ENCODE measurements at regions not wholly inside any gene's neighbourhood (a gene's known extent, or its start where the extent isn't known, plus 50 kb on each side); places are given as distances from the start of the nearest gene placed in this dataset.
"Not testable (repeated sequence)": the region's sequence is repeated elsewhere in the genome, so short reads cannot be mapped to it uniquely, and the experiment has no call there.

DNA sequence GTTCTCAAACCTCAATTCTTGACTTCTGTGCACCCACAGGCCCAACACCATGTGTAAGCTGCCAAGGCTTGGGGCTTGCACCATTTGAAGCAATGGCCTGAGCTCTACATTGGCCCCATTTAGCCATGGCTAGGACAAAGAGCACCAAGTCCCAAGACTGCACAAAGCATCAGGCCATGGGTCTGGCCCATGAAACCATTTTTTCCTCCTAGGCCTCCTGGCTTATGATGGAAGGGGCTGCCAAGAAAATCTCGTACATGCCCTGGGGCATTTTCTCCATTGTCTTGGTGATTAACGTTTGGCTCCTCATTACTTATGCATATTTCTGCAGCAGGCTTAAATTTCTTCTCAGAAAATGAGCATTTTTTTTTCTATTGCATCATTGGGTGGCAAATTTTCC is 1128.7 kb upstream of the ADGRB3 start:
- in situ Hi-C loops (cut with HindIII; ENCODE audit: low sequenced_read_pairs): no loop called here

DNA sequence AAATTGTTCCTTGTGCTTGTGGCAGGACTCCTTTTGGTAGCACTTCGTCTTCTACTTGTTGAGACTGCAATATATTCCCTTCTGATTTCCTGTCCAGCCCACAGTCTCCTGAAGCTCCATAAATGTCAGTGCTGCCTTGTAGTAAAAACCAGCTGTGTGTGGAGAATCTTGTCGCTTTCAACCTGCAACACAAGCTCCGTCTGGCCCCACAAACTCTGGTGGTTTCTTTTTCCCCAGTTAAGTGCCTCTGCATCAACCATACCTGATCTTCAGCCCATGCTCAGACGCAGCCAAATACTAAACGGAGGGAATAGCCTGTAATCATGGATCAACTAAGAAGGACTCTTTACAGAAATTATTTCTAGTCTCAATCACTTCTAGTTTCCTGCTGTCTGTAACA is 1133.3 kb upstream of the ADGRB3 start:
- no peak for DNase-seq (ENCODE audit: low read depth, low spot score)
- TF ChIP-seq, protein P1, sequence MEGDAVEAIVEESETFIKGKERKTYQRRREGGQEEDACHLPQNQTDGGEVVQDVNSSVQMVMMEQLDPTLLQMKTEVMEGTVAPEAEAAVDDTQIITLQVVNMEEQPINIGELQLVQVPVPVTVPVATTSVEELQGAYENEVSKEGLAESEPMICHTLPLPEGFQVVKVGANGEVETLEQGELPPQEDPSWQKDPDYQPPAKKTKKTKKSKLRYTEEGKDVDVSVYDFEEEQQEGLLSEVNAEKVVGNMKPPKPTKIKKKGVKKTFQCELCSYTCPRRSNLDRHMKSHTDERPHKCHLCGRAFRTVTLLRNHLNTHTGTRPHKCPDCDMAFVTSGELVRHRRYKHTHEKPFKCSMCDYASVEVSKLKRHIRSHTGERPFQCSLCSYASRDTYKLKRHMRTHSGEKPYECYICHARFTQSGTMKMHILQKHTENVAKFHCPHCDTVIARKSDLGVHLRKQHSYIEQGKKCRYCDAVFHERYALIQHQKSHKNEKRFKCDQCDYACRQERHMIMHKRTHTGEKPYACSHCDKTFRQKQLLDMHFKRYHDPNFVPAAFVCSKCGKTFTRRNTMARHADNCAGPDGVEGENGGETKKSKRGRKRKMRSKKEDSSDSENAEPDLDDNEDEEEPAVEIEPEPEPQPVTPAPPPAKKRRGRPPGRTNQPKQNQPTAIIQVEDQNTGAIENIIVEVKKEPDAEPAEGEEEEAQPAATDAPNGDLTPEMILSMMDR (IDR thresholded peaks at IDR 0.05; ENCODE audit: low read depth, low read length): no peak
- H3K4me3 ChIP-seq (ENCODE audit: low read depth, low read length): no peak overlapping the region
- in situ Hi-C loops (cut with HindIII; ENCODE audit: low sequenced_read_pairs): no loop called here

More for the DNA sequence above, 1128.7 kb upstream of the ADGRB3 start:
- H3K4me3 ChIP-seq (ENCODE audit: low read depth, low read length): no peak overlapping the region
- DNase-seq (ENCODE audit: low read depth, low spot score): no peak
- TF ChIP-seq, protein P1 (IDR thresholded peaks at IDR 0.05; ENCODE audit: low read depth, low read length): no peak

DNA sequence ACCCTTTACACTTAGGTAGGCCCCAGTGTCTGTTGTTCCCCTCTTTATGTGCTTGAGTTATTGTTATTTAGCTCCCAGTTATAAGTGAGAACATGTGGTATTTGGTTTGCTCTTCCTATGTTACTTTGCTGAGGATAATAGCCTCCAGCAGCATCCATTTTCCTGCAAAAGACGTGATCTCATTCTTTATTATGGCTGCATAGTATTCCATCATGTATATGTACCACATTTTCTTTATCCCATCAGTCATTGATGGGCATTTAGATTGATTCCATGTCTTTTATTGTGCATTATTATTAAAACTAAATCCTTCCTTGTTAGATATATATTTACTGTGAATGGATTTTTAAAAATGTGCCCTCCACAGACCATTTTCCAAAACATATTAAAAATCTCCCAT is 1137.3 kb upstream of the ADGRB3 start:
- in situ Hi-C loops (cut with HindIII; ENCODE audit: low sequenced_read_pairs): no loop called here
- no peak for DNase-seq (ENCODE audit: low read depth, low spot score)
- no peak overlapping the region for H3K4me3 ChIP-seq (ENCODE audit: low read depth, low read length)
- TF ChIP-seq, protein P1 (IDR thresholded peaks at IDR 0.05; ENCODE audit: low read depth, low read length): no peak

DNA sequence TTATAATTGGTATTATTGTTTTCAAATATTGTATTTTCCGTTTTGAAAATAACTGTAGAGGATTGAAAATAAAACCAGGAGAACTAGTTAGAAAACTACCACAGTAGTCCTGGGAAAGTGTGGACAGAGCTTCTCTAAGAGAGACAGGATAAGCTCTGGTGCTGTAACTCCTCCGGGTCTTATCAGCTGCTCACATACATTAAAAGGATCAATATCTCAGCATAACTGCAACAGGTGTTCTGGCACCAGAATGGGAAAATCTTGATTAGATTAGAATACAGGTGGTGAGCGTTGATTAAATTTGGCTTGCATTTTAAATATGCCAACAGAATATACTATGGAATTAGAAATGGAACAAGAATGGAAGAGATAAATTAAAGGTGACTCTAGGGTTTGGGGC is 1138.9 kb upstream of the ADGRB3 start:
- TF ChIP-seq, protein P1 (IDR thresholded peaks at IDR 0.05; ENCODE audit: low read depth, low read length): no peak
- DNase-seq (ENCODE audit: low read depth, low spot score): no peak
- in situ Hi-C loops (cut with HindIII; ENCODE audit: low sequenced_read_pairs): no loop called here
- no peak overlapping the region for H3K4me3 ChIP-seq (ENCODE audit: low read depth, low read length)

DNA sequence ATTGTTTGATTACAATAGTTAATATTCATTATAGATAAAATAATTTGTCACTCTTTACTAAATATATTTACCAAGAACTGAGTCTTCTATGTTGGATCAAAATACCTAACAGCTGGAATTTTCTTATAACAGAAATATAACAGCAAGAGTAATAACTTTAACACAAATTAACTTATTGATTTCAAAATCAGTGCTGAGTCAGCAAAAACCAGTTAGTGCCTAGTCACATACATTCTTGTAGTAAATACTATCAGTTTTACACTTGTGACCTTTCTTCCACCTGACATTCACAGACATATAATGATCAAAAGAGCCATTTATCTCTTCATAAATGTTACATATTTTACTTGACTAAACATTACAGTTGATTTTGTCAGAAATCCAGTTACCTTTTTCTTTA is 1141.4 kb upstream of the ADGRB3 start:
- in situ Hi-C loops (cut with HindIII; ENCODE audit: low sequenced_read_pairs): no loop called here
- H3K4me3 ChIP-seq (ENCODE audit: low read depth, low read length): no peak overlapping the region
- TF ChIP-seq, protein P1 (IDR thresholded peaks at IDR 0.05; ENCODE audit: low read depth, low read length): no peak
- DNase-seq (ENCODE audit: low read depth, low spot score): no peak

DNA sequence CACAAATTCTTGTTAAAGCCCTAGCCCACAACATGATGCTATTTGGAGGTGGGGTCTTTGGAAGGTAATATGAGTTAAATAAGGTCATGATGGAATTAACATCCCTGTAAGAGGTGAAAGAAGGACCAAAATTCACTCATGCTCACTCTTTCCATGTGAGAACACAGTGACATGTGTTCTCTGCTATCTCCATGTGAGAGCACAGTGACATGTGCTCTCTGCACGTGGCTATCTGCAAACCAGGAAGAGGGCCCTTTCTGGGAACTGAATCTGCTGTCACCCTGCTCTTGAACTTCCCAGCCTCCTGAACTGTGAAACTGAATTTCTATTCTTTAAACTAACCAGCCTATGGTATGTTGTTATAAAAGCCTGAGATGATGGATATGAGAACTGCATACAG is 1159.4 kb upstream of the ADGRB3 start:
- no peak for DNase-seq (ENCODE audit: low read depth, low spot score)
- no peak overlapping the region for H3K4me3 ChIP-seq (ENCODE audit: low read depth, low read length)
- in situ Hi-C loops (cut with HindIII; ENCODE audit: low sequenced_read_pairs): no loop called here
- TF ChIP-seq, protein P1 (IDR thresholded peaks at IDR 0.05; ENCODE audit: low read depth, low read length): no peak

DNA sequence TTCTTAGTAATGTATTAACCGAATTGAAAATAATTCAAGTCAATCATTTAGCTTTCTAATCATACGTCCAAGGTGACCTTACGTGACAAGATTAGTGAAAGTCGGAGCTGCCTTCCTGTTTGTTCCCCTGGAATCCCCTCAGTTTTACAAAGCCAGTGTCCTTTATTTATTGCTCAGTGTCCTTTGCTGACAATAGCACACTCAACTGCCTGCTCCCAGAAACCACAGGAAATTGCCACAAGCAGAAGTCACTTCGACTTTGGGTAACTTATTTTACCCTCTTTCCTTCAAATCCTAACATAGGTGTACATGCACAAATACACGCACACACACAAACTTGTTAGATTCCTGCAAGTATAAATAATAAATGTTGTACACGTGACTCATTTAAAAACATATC is 1167.7 kb upstream of the ADGRB3 start:
- DNase-seq (ENCODE audit: low read depth, low spot score): no peak
- in situ Hi-C loops (cut with HindIII; ENCODE audit: low sequenced_read_pairs): no loop called here
- TF ChIP-seq, protein P1 (IDR thresholded peaks at IDR 0.05; ENCODE audit: low read depth, low read length): no peak
- no peak overlapping the region for H3K4me3 ChIP-seq (ENCODE audit: low read depth, low read length)

DNA sequence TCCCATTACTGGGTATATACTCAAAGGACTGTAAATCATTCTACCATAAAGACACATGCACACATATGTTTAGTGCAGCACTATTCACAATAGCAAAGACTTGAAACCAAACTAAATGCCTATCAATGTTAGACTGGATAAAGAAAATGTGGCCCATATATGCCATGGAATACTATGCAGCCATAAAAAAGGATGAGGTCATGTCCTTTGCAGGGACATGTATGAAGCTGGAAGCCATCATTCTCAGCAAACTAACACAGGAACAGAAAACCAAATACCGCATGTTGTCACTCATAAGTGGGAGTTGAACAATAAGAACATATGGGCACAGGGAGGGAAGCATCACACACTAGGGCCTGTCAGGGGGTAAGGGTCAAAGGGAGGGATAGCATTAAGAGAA is 1172.4 kb upstream of the ADGRB3 start:
- in situ Hi-C loops (cut with HindIII; ENCODE audit: low sequenced_read_pairs); H3K4me3 ChIP-seq (ENCODE audit: low read depth, low read length); DNase-seq (ENCODE audit: low read depth, low spot score): not testable (repeated sequence)

Data from astrocyte of the spinal cord (primary cell).